Neural progenitor cell (in vitro differentiated cells): ENCODE measurements at regions not wholly inside any gene's neighbourhood (a gene's known extent, or its start where the extent isn't known, plus 50 kb on each side); places are given as distances from the start of the nearest gene placed in this dataset.

ENCODE experiments used
- DNase-seq: peaks from one replicate; pipeline ENCODE4 v3.0.0-alpha.2; 2016; ENCODE audit warnings: low spot score
- H2AFZ ChIP-seq: fragments of 200-600 bp; sonication (generic); replicated peaks from 2 replicates; pipeline ENCODE4 v1.6.1; 2016; ENCODE audit warnings: antibody characterized with exemption
- H3F3A ChIP-seq: fragments of 200-600 bp; sonication (generic); 2 replicates; pipeline ENCODE4 v1.6.1; 2016; ENCODE audit warnings: antibody characterized with exemption, low read depth
- H3K27ac ChIP-seq: fragments of 200-600 bp; sonication (generic); 2 replicates; pipeline ENCODE4 v1.5.1; 2016; ENCODE audit warnings: mild to moderate bottlenecking
- H3K27me3 ChIP-seq: fragments of 200-600 bp; sonication (generic); 2 replicates; pipeline ENCODE4 v1.6.1; 2016; ENCODE audit warnings: mild to moderate bottlenecking, moderate library complexity
- H3K36me3 ChIP-seq: fragments of 200-600 bp; sonication (generic); 2 replicates; pipeline ENCODE4 v1.5.1; 2016
- H3K4me1 ChIP-seq: fragments of 200-600 bp; sonication (generic); 2 replicates; pipeline ENCODE4 v1.6.1; 2016; ENCODE audit warnings: mixed run types
- H3K4me2 ChIP-seq: fragments of 200-600 bp; sonication (generic); 2 replicates; pipeline ENCODE4 v1.6.1; 2016
- H3K4me3 ChIP-seq: fragments of 200-600 bp; sonication (generic); 2 replicates; pipeline ENCODE4 v1.5.1; 2016
- H3K79me2 ChIP-seq: fragments of 200-600 bp; sonication (generic); 2 replicates; pipeline ENCODE4 v1.6.1; 2016; ENCODE audit warnings: low read depth
- H3K9ac ChIP-seq: fragments of 200-600 bp; sonication (generic); 2 replicates; pipeline ENCODE4 v1.6.1; 2016
- H3K9me3 ChIP-seq: fragments of 200-600 bp; sonication (generic); 2 replicates; pipeline ENCODE4 v1.5.1; 2016; ENCODE audit warnings: low read depth
- H4K20me1 ChIP-seq: fragments of 200-600 bp; sonication (generic); 2 replicates; pipeline ENCODE4 v1.6.1; 2016; ENCODE audit warnings: low read depth
- H3K27ac Mint-ChIP-seq: 3 replicates; pipeline ENCODE4 v1.8.0; 2021; ENCODE audit warnings: mixed read lengths
- H3K27me3 Mint-ChIP-seq: 2 replicates; pipeline ENCODE4 v1.8.0; 2022; ENCODE audit warnings: low read depth, mild to moderate bottlenecking, inconsistent platforms, moderate library complexity, mixed read lengths; ENCODE audit not compliant: insufficient read depth
- H3K36me3 Mint-ChIP-seq: 3 replicates; pipeline ENCODE4 v1.8.0; 2021; ENCODE audit warnings: mixed read lengths
- H3K4me1 Mint-ChIP-seq: 3 replicates; pipeline ENCODE4 v1.8.0; 2021; ENCODE audit warnings: mixed read lengths
- H3K4me3 Mint-ChIP-seq: 3 replicates; pipeline ENCODE4 v1.8.0; 2021; ENCODE audit warnings: mild to moderate bottlenecking, moderate library complexity, mixed read lengths
- H3K9me3 Mint-ChIP-seq: 3 replicates; pipeline ENCODE4 v1.8.0; 2020; ENCODE audit warnings: mixed read lengths
- EZH2 ChIP-seq: fragments of 200-600 bp; sonication (generic); IDR thresholded peaks from 2 replicates; pipeline ENCODE4 v1.6.1; 2017; ENCODE audit warnings: antibody characterized with exemption, mild to moderate bottlenecking, moderate library complexity
- EZH2phosphoT487 ChIP-seq: fragments of 200-600 bp; sonication (generic); IDR thresholded peaks from 2 replicates; pipeline ENCODE4 v1.6.1; 2017; ENCODE audit warnings: antibody characterized with exemption
- TF ChIP-seq, protein P1 (sequence below): fragments of 200-600 bp; sonication (generic); IDR thresholded peaks from 2 replicates; pipeline ENCODE4 v1.5.1; 2017; ENCODE audit warnings: antibody characterized with exemption, mild to moderate bottlenecking

DNA sequence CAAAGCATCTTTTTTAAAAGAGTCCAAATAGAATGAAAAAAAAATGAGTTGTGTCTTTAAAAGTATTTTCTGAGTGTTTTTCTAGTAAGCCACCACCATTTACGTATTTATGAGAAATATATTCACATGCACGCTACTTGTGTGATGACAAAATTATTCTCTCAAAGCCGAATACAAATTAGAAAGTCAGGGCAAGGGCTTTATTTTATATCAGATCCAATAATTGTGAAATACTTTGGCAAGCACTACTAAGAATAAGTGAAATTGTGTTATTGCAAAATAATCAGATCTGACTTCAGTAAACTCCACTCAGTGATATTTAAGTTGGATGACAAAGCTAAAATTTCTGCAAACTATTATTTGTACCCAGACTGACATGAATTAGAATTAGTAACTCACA is 589.3 kb upstream of the KCNMB2 start:
- no peaks in the 10 kb centered on the region for H3K79me2 ChIP-seq
- no peak overlapping the region for H3K4me3 ChIP-seq
- no peaks in the 10 kb centered on the region for H3K9me3 ChIP-seq
- H3K9ac ChIP-seq = no peak overlapping the region
- no peaks in the 10 kb centered on the region for H3K4me1 ChIP-seq
- H3K4me2 ChIP-seq = no peak overlapping the region
- H3F3A ChIP-seq = no peaks in the 10 kb centered on the region
- DNase-seq = no peak
- Mint-ChIP-seq H3K9me3 (no peaks in the 10 kb centered on the region), H3K27me3 (no peaks in the 10 kb centered on the region), H3K27ac (no peak overlapping the region), H3K4me3 (no peak overlapping the region), H3K4me1 (no peaks in the 10 kb centered on the region), H3K36me3 (no peaks in the 10 kb centered on the region)
- no peaks in the 10 kb centered on the region for H4K20me1 ChIP-seq
- H3K27ac ChIP-seq = no peak overlapping the region
- H3K36me3 ChIP-seq = no peaks in the 10 kb centered on the region
- no peaks in the 10 kb centered on the region for H3K27me3 ChIP-seq
- H2AFZ ChIP-seq = no peak overlapping the region
- TF ChIP-seq, protein P1, sequence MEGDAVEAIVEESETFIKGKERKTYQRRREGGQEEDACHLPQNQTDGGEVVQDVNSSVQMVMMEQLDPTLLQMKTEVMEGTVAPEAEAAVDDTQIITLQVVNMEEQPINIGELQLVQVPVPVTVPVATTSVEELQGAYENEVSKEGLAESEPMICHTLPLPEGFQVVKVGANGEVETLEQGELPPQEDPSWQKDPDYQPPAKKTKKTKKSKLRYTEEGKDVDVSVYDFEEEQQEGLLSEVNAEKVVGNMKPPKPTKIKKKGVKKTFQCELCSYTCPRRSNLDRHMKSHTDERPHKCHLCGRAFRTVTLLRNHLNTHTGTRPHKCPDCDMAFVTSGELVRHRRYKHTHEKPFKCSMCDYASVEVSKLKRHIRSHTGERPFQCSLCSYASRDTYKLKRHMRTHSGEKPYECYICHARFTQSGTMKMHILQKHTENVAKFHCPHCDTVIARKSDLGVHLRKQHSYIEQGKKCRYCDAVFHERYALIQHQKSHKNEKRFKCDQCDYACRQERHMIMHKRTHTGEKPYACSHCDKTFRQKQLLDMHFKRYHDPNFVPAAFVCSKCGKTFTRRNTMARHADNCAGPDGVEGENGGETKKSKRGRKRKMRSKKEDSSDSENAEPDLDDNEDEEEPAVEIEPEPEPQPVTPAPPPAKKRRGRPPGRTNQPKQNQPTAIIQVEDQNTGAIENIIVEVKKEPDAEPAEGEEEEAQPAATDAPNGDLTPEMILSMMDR = no peak
- TF ChIP-seq EZH2phosphoT487 = no peak
- no peak for TF ChIP-seq EZH2

DNA sequence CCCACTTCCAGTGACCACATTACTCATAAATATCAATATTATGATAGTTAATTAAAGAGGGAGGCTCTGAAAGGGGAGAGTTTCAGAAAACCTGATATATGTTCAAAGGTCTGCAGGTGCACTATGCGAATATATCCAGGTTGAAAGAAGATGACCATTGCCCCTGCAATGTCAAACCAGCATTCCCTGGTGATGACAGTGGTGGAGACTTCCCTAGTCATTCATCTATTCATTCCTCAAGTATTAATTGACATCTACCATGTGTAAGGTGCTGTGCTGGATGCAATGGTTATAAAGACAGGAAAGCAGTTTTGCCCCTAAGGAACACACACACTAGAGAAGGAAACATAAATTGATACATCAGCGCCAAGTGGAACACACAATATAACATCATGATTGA is 588.3 kb upstream of the KCNMB2 start:
- H3K27ac ChIP-seq = no peak overlapping the region
- H3K4me3 ChIP-seq = no peak overlapping the region
- H3K9ac ChIP-seq = no peak overlapping the region
- no peaks in the 10 kb centered on the region for H3K79me2 ChIP-seq
- H3F3A ChIP-seq = no peaks in the 10 kb centered on the region
- H4K20me1 ChIP-seq = no peaks in the 10 kb centered on the region
- Mint-ChIP-seq H3K27me3 (no peaks in the 10 kb centered on the region), H3K36me3 (no peaks in the 10 kb centered on the region), H3K27ac (no peak overlapping the region), H3K4me3 (no peak overlapping the region), H3K4me1 (no peaks in the 10 kb centered on the region), H3K9me3 (no peaks in the 10 kb centered on the region)
- H3K4me1 ChIP-seq = no peaks in the 10 kb centered on the region
- H3K27me3 ChIP-seq = no peaks in the 10 kb centered on the region
- DNase-seq = no peak
- TF ChIP-seq EZH2 = no peak
- no peak for TF ChIP-seq EZH2phosphoT487
- TF ChIP-seq, protein P1 = no peak
- H2AFZ ChIP-seq = no peak overlapping the region
- H3K36me3 ChIP-seq = no peaks in the 10 kb centered on the region
- no peaks in the 10 kb centered on the region for H3K9me3 ChIP-seq
- H3K4me2 ChIP-seq = no peak overlapping the region

DNA sequence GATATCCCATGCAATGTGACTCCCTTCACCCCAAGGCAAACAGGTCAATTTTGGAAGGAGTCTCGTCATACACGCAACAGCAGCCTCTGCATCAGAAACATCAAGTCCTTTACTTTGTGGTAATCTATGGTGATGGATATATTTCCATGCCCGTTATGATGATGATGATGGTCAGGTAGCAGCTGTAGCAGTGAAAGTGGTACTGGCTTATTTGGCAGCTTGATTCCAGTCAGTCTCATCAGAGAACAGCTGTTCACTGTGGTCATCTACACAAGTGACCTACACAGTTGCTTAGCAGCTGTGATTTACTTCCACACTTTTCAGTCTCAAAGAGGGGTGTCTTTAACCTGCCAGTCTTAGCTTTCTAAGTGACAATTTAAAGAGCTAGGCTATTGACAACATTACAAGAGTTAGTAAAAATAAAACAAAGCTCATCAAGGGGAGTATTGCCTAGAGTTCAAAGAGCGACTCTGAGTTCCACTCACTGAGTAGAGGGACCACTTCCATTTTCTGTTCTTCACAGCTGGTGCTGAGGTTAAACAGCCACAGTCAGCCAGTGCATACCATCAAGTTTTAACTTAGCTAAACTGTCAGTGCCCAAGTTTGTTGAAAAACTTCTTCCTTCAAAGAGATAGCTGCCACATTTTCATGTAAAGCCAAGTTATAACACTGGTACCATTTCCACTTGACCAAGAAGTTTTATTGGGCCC is 587.4 kb upstream of the KCNMB2 start:
- no peaks in the 10 kb centered on the region for H3K9me3 ChIP-seq
- no peak for TF ChIP-seq EZH2
- TF ChIP-seq EZH2phosphoT487 = no peak
- TF ChIP-seq, protein P1 = no peak
- no peaks in the 10 kb centered on the region for H4K20me1 ChIP-seq
- H3K27me3 ChIP-seq = no peaks in the 10 kb centered on the region
- no peak for DNase-seq
- H3K4me1 ChIP-seq = no peaks in the 10 kb centered on the region
- no peak overlapping the region for H2AFZ ChIP-seq
- no peak overlapping the region for H3K4me2 ChIP-seq
- H3F3A ChIP-seq = no peaks in the 10 kb centered on the region
- no peak overlapping the region for H3K4me3 Mint-ChIP-seq
- H3K4me1 Mint-ChIP-seq = no peaks in the 10 kb centered on the region
- no peak overlapping the region for H3K27ac ChIP-seq
- H3K79me2 ChIP-seq = no peaks in the 10 kb centered on the region
- peaks cover 2% of the 10 kb centered on the region for H3K9me3 Mint-ChIP-seq
- no peaks in the 10 kb centered on the region for H3K36me3 ChIP-seq
- H3K27ac Mint-ChIP-seq = no peak overlapping the region
- H3K36me3 Mint-ChIP-seq = no peaks in the 10 kb centered on the region
- H3K9ac ChIP-seq = no peak overlapping the region
- no peak overlapping the region for H3K4me3 ChIP-seq
- H3K27me3 Mint-ChIP-seq = no peaks in the 10 kb centered on the region
